NCI-H1105 treated with DMSO at 0.1 percent for 48 hours (cell line): ENCODE measurements at regions not wholly inside any gene's neighbourhood (a gene's known extent, or its start where the extent isn't known, plus 50 kb on each side); places are given as distances from the start of the nearest gene placed in this dataset.
A peak's percentile ranks its signal among the peaks of the same experiment; 100 is the strongest.

ENCODE experiments used
- DNase-seq: peaks from one replicate; lab custom pipeline; 2025; lab: John Stamatoyannopoulos, UW

GRCh38 chr11:127225619-127226018 is 225.0 kb upstream of the KIRREL3 start:
- no peak for DNase-seq

- DNase-seq: no peak
Observed at GRCh38 chr11:127224276-127224675, 223.7 kb upstream of the KIRREL3 start.

GRCh38 chr11:127223633-127224032 is 223.1 kb upstream of the KIRREL3 start:
- DNase-seq: no peak

- no peak for DNase-seq
Observed at GRCh38 chr11:127223026-127223425, 222.5 kb upstream of the KIRREL3 start.

- no peak for DNase-seq
Observed at GRCh38 chr11:127219704-127220103, 219.1 kb upstream of the KIRREL3 start.

GRCh38 chr11:127218275-127218608 is 217.7 kb upstream of the KIRREL3 start:
- no peak for DNase-seq

- no peak for DNase-seq
Observed at GRCh38 chr11:127217452-127218274, 217.1 kb upstream of the KIRREL3 start.

GRCh38 chr11:127205688-127206217 is 205.2 kb upstream of the KIRREL3 start:
- DNase-seq: no peak

- no peak for DNase-seq
Observed at GRCh38 chr11:127203490-127203889, 202.9 kb upstream of the KIRREL3 start.

- no peak for DNase-seq
Observed at GRCh38 chr11:127202105-127202504, 201.5 kb upstream of the KIRREL3 start.

- no peak for DNase-seq
Observed at GRCh38 chr11:127199306-127199801, 198.8 kb upstream of the KIRREL3 start.

GRCh38 chr11:127195501-127196120 is 195.0 kb upstream of the KIRREL3 start:
- DNase-seq: no peak

- DNase-seq: no peak
Observed at GRCh38 chr11:127194521-127194920, 194.0 kb upstream of the KIRREL3 start.

GRCh38 chr11:127193950-127194349 is 193.4 kb upstream of the KIRREL3 start:
- no peak for DNase-seq

GRCh38 chr11:127191689-127192088 is 191.1 kb upstream of the KIRREL3 start:
- DNase-seq: peak; percentile 66

GRCh38 chr11:127191261-127191660 is 190.7 kb upstream of the KIRREL3 start:
- DNase-seq: no peak

GRCh38 chr11:127182586-127183203 is 182.1 kb upstream of the KIRREL3 start:
- peak; percentile 93 for DNase-seq

GRCh38 chr11:127157225-127157624 is 156.7 kb upstream of the KIRREL3 start:
- no peak for DNase-seq

- no peak for DNase-seq
Observed at GRCh38 chr11:127149410-127149809, 148.8 kb upstream of the KIRREL3 start.

- no peak for DNase-seq
Observed at GRCh38 chr11:127143251-127143650, 142.7 kb upstream of the KIRREL3 start.

- DNase-seq: no peak
Observed at GRCh38 chr11:127138613-127139012, 138.0 kb upstream of the KIRREL3 start.

GRCh38 chr11:127137771-127138280 is 137.3 kb upstream of the KIRREL3 start:
- no peak for DNase-seq

GRCh38 chr11:127136438-127136837 is 135.9 kb upstream of the KIRREL3 start:
- no peak for DNase-seq
